Mesothelial cell of epicardium (in vitro differentiated cells): ENCODE measurements at regions not wholly inside any gene's neighbourhood (a gene's known extent, or its start where the extent isn't known, plus 50 kb on each side); places are given as distances from the start of the nearest gene placed in this dataset.
"Not testable (repeated sequence)": the region's sequence is repeated elsewhere in the genome, so short reads cannot be mapped to it uniquely, and the experiment has no call there.

Source experiments
- DNase-seq, 2 experiments: peaks; one replicate each; pipeline ENCODE4 v3.0.0; 2021; ENCODE audit warnings: low spot score in 2 of 2; ENCODE audit not compliant: unreplicated experiment in 2 of 2
- H3K27ac Mint-ChIP-seq: 2 replicates; pipeline ENCODE4 v1.8.0; 2021; ENCODE audit warnings: mixed read lengths
- H3K27me3 Mint-ChIP-seq: 2 replicates; pipeline ENCODE4 v1.8.0; 2021; ENCODE audit warnings: low read depth, mixed read lengths
- H3K36me3 Mint-ChIP-seq: 2 replicates; pipeline ENCODE4 v1.8.0; 2021; ENCODE audit warnings: mixed read lengths
- H3K4me1 Mint-ChIP-seq: 2 replicates; pipeline ENCODE4 v1.8.0; 2021; ENCODE audit warnings: mixed read lengths
- H3K4me3 Mint-ChIP-seq: 2 replicates; pipeline ENCODE4 v1.8.0; 2021; ENCODE audit warnings: mild to moderate bottlenecking, moderate library complexity, mixed read lengths
- H3K9me3 Mint-ChIP-seq: 2 replicates; pipeline ENCODE4 v1.8.0; 2021; ENCODE audit warnings: mixed read lengths
- TF ChIP-seq, protein P1 (sequence below): fragments of 200-600 bp; sonication (generic); IDR thresholded peaks from one replicate; pipeline ENCODE4 v1.5.0; 2021; ENCODE audit warnings: antibody characterized with exemption; ENCODE audit not compliant: unreplicated experiment

DNA sequence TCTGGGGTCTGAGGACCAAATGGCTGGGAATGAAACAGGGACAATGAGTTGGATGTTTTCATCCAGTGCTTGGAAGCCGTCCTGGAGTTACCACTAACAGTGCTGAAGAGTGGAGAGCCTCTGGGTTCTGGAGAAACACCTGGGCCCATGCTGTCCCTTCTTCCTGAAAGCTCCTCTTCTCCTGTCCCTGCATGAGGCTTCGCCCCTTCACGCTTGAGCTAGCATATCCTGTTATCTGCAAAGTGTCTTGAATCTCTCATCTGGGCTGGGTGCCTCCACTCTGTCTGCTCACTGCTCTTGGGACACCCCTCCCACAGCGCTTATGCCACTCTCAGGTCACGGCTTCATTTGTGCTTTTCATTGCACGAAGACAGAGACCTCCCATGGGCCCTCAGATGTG lies 154.5 kb downstream of the MYCN start:
- Mint-ChIP-seq H3K27ac (no peak overlapping the region), H3K27me3 (no peaks in the 10 kb centered on the region), H3K36me3 (no peaks in the 10 kb centered on the region), H3K4me3 (no peak overlapping the region), H3K9me3 (no peaks in the 10 kb centered on the region), H3K4me1 (no peaks in the 10 kb centered on the region)
- no peak for DNase-seq
- TF ChIP-seq, protein P1, sequence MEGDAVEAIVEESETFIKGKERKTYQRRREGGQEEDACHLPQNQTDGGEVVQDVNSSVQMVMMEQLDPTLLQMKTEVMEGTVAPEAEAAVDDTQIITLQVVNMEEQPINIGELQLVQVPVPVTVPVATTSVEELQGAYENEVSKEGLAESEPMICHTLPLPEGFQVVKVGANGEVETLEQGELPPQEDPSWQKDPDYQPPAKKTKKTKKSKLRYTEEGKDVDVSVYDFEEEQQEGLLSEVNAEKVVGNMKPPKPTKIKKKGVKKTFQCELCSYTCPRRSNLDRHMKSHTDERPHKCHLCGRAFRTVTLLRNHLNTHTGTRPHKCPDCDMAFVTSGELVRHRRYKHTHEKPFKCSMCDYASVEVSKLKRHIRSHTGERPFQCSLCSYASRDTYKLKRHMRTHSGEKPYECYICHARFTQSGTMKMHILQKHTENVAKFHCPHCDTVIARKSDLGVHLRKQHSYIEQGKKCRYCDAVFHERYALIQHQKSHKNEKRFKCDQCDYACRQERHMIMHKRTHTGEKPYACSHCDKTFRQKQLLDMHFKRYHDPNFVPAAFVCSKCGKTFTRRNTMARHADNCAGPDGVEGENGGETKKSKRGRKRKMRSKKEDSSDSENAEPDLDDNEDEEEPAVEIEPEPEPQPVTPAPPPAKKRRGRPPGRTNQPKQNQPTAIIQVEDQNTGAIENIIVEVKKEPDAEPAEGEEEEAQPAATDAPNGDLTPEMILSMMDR: no peak

- no peak for DNase-seq
- Mint-ChIP-seq H3K4me3 (no peak overlapping the region), H3K27ac (no peak overlapping the region), H3K4me1 (no peaks in the 10 kb centered on the region), H3K36me3 (no peaks in the 10 kb centered on the region), H3K27me3 (no peaks in the 10 kb centered on the region), H3K9me3 (no peaks in the 10 kb centered on the region)
- TF ChIP-seq, protein P1: no peak
Observed at GRCh38 chr2:16093639-16094529, 153.5 kb downstream of the MYCN start.

DNA sequence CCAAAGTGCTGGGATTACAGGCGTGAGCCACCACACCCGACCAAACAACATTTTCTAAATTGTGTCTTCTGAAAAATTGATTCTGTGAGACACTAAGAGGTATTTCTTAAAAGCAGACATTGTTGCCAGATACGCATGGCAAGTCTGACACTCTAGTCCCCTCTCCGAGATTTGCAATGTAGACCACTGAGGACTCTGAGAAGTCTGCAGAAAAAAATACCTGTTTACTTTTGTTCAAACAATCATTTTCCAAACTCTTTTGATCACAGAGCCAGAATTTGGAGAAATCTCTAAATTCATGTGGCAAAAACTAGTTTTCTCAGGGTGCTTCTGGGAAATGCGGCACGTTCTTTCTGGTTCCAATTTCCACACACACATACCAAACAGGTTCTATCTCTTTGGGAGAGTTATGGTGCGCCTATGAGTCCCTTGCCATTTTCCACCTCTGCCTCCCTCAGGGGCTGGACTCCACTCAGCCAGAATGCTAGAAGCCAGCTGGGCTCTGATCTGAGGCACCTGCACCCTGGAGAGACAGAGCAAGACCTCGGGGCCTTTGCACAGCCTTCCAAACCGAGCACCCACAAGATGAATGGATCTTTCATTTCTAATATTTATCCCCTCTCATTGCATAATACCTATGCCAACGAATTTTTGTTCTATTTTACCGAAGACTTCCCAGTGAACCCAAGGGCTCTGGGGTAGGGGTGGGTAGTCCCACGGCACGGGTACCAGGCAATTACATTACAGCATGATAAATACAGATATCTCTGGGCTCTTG lies 152.7 kb downstream of the MYCN start:
- Mint-ChIP-seq H3K36me3 (no peaks in the 10 kb centered on the region), H3K4me3 (no peak overlapping the region), H3K4me1 (no peaks in the 10 kb centered on the region), H3K9me3 (no peaks in the 10 kb centered on the region), H3K27ac (no peak overlapping the region), H3K27me3 (no peaks in the 10 kb centered on the region)
- TF ChIP-seq, protein P1: no peak
- no peak for DNase-seq

- Mint-ChIP-seq H3K36me3 (no peaks in the 10 kb centered on the region), H3K9me3 (no peaks in the 10 kb centered on the region), H3K27ac (no peak overlapping the region), H3K4me1 (no peaks in the 10 kb centered on the region), H3K27me3 (no peaks in the 10 kb centered on the region), H3K4me3 (no peak overlapping the region)
- DNase-seq: no peak
- TF ChIP-seq, protein P1: no peak
Observed at GRCh38 chr2:16091576-16092282, 151.4 kb downstream of the MYCN start.

DNA sequence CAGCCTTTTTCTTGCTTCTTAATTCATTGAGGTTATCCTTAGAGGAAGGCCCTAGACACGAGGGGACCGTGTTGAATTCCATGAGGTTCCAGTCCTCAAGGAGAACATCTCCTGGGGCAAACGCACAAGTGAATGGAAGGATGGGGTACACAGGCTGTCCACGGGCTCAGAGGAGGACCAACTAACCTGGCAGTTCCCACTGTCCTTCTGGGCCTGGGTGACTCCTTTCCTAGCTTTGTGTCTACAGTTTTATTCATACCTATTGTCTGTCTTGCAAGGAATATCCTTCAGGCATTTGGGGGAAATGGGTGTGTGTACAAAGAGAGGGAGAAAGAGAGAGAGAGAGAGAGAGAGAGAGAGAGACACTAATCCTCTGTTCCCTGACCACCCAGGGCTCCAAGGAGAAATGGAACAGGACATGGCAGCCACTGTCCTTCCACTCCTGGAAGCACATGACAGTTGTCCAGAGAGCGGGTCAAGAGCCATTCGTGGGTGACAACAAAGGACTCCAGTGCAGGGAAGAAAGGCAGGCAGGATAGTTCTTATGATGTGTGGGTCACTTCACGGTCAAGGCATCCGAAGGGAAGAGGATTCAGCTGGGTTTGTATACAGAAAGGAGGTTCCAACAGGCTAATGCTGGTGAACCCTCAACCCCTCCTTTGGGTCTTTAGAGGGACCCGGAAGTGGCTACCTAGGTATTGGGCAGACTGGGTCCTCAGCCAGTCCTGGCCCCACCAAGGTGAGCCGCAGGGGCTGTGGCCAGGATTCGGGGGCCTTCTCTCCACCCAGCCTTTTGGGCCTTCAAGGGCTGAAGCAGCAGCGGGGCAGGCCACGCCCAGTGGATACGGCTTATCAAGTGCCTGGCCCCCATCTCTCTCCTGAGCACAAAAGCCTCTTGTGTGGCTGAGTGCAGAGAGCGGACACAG lies 150.6 kb downstream of the MYCN start:
- Mint-ChIP-seq H3K27ac (no peak overlapping the region), H3K4me3 (no peak overlapping the region), H3K27me3 (no peaks in the 10 kb centered on the region), H3K9me3 (no peaks in the 10 kb centered on the region), H3K36me3 (no peaks in the 10 kb centered on the region), H3K4me1 (no peaks in the 10 kb centered on the region)
- DNase-seq: no peak
- TF ChIP-seq, protein P1: no peak

GRCh38 chr2:16089491-16089890 lies 149.1 kb downstream of the MYCN start:
- H3K27me3 Mint-ChIP-seq, H3K36me3 Mint-ChIP-seq, H3K9me3 Mint-ChIP-seq, H3K4me3 Mint-ChIP-seq, H3K27ac Mint-ChIP-seq, DNase-seq, H3K4me1 Mint-ChIP-seq: not testable (repeated sequence)
